Caki2 (cell line): ENCODE measurements at regions not wholly inside any gene's neighbourhood (a gene's known extent, or its start where the extent isn't known, plus 50 kb on each side); places are given as distances from the start of the nearest gene placed in this dataset.

ENCODE experiments used
- DNase-seq: peaks from one replicate; pipeline ENCODE4 v3.0.0-alpha.2; 2015; ENCODE audit warnings: low read depth
- in situ Hi-C: cut with HindIII; loops from 2 replicates; pipeline ENCODE4 v1.10.0; 2016; ENCODE audit warnings: low sequenced_read_pairs, low pct_unique_long_range_greater_than_20kb, mixed read lengths

DNA sequence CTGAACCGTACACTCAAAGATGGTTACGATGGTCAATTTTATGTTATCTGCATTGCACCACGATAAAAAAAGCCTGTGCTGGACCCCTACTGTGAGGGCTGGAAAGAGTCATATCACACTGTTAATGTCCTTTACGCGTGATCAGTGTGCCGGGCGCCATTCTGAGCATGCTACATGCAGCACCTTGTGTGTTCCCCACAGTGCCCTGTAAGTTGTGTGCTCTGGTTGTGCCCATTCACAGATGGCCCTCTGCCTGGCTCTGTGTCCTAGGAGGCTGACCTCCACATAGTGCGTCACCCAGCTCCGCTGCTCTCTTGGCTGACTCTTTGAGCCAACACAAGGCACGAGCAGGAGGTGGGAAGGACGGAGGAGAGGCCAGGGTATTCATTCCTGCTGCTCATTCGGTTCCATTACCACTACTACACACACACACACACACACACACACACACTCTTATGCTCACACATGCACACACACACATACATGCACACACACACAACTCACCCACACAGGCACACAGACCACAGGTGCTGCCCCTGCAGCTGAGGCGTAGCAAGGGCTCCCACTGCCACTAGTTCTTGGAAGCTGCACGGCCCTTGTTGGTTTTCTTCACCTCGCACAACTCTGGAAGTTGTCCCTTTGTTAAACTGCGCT is 129.6 kb upstream of the IQSEC1 start:
- DNase-seq = no peak
- in situ Hi-C loops = no loop called here

DNA sequence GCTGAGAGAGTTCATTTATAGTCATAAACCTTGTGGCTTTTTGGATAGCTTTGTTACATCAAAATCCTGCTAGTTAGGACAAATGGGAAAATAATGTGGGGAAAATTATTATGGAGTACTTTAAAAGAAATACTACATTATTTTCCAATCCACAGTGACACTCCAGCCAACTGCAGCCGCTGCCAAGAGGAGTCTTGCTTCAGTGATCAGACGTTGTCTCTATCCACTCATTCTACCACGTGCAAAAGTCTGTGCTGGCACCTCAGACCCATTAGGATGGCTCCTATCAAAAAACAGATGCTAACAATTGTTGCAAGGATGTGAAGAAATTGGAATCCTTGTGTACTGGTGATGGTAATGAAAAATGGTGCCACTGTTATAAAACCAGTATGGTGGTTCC is 128.6 kb upstream of the IQSEC1 start:
- DNase-seq = no peak
- in situ Hi-C loops = no loop called here

DNA sequence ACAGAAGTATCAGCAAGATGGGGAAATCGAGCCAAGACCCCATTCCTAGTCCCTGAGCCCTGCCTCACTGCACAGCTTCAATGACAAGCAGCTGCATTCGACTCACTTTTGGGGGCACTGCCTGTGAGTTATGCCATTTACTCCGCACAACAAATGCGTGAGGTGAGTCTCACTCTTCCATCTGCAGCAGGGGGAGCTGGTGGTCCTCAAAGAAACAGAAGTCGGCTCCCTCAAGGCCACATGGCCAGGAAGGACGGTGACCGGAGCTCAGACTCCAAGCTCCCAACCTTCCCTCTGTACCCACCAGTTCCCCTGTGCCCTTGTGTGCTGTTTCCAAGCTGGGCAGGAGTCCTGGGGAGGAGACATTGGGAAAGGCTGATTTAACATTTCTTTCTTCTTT is 127.7 kb upstream of the IQSEC1 start:
- no peak for DNase-seq
- in situ Hi-C loops = no loop called here

DNA sequence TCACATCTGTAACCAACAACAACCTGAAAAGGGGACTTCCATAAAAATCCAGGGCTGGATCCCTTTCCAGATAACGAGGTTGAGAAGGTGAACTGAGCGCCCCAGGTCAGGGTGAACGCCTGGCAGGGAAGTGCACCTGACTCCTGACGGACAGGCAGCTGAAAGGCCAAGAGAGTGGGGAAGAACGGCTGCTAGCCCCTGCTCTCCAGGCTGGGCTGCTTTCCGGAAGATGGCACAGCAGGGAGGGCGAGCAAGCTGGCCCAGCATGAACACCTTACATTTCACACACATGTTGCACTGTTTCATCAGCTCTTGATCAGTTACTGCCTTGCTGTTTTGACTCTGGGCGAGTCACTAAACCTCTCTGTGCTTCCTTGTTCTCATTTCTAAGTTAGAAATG is 127.2 kb upstream of the IQSEC1 start:
- in situ Hi-C loops = no loop called here
- DNase-seq = no peak

DNA sequence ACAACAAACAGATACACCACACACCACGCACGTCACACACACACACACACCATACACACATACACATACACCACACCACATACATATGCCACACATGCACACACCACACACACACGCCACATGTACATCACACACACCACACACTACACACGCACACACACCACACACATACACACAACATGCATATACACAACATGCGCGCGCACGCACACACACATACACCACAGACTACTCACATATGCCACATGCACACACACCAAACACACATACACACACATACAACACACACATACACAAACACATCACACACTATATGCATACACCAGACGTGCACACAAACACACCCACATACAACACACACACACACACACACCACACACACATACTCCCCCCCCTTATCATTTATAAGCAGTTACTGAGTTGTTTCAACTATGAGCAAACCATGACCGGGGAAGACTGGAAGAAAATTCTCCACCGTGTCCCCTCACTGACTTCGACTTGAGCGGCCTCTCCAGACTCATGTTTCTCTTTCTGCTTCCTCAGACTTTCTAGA is 126.7 kb upstream of the IQSEC1 start:
- DNase-seq = no peak
- in situ Hi-C loops = no loop called here

DNA sequence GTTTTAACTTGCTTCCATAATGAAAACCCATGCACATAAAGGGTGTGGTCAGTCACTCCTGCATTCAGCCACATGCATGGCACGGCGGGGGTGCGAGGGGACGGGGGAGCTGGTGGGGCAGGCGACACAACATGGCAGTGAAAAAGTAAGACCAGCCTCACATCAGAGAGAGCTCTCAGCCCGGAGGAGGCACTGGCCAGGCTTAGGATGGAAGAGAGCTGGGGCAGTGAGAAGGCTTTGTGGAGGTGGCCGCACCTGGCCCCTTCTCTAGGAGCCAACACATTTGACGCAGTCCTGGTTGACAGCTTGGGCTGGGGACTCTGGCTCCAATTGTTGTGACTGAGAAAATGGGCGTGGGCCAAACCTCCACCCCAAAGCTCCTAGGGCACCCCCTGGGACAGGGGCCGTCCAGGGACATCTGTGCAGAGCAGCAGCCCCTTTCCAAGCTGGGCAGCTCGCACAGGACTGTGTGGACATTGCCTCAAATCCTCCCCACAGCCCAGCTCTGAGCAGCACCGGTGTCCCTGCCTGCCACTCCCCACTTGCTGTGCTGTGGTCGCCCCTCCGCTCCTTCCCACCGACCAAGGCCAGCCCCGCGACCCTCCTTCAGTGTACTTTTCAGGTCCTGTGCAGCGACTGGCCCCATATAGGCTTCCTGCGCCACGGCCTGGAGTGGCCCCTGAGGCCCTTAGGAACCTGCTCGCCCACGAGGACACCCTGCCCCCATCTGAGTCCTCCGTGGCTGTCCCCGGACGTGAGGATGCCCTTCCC is 126.0 kb upstream of the IQSEC1 start:
- in situ Hi-C loops = no loop called here
- DNase-seq = no peak

DNA sequence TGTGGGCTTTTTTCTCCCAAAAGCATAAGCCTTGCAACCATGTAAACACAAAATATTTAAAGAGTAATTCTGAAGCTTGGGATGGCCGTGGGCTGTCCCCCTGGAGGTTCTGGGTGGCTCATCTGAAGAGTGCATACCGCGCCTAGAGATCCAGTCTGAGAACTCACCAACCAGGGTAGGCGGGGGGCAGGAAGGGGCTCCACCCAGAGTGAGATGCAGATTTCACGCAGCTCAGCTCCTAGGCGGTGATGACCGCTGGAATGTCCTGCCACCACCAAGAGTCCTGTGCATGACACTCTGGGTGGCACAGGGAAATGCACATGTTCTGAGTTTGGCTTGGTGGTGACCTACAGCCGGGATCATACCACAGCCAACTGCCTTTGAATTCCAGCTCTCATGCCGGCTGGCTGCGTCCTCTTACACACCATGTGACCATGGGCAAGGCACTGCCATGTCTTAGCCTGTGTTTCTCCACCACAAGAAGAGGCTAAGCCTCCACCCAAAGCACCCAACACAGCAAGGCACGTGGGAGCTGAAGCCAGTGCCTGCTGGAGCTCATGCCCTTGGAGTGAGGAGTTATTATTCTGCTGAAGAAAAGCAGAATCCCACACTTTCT is 125.1 kb upstream of the IQSEC1 start:
- in situ Hi-C loops = no loop called here
- DNase-seq = no peak

DNA sequence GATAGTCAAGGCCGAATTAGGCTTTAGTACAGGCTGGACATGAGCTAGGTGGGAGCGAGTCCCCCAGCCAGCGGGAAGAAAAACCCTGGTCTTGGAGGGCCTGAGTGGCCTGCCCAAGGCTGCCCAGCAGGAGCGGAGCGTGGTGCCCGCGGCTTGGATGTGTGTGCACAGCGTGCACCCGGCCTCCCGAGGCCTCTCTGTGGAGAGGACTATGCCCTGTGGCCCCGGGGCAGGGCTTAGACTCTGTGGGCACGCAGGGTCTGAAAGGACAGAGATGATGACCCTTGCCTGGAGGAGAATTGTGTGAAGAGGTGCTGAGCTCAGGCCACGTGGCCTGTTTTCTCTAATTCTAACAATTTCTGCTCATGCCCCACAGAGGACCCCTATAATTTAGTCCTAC is 124.6 kb upstream of the IQSEC1 start:
- in situ Hi-C loops = no loop called here

DNA sequence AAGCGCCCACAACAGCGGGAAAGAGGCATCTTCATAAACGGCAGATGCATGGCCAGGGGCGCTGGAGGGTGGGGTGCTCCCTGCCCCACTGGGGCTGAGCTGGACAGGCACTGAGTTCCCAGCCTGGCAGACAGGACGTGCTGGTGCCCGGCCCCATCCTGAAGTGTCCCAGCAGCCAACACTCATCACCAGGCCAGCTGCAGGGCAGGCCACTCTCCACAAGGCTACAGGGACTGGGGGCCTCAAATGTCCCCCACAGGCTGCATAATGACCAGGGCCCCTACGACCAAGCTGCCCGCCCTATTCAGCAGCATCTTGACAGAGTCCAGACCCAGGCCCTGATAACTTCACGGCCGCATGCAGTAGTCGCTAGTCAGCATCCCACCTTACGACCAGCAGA is 124.1 kb upstream of the IQSEC1 start:
- in situ Hi-C loops = no loop called here
- no peak for DNase-seq

More for the DNA sequence above, 124.6 kb upstream of the IQSEC1 start:
- no peak for DNase-seq

DNA sequence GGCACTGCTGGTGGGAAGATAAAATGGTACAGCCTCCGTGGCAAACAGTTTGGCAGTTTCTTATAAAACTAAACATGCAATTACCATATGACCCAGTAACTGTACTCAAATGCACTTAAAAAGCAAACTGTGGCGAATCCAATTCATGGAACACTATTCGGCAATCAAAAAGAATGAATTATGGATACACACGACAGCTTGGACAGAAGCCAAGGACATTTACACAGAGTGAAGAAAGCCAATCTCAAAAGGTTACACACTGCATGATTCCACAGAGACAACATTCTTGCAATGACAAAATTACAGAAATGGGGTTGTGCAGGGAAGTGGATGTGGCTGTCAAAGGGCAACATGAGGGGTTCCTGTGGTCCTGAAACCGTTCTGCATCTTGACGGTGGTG is 122.1 kb upstream of the IQSEC1 start:
- in situ Hi-C loops = no loop called here
- no peak for DNase-seq

DNA sequence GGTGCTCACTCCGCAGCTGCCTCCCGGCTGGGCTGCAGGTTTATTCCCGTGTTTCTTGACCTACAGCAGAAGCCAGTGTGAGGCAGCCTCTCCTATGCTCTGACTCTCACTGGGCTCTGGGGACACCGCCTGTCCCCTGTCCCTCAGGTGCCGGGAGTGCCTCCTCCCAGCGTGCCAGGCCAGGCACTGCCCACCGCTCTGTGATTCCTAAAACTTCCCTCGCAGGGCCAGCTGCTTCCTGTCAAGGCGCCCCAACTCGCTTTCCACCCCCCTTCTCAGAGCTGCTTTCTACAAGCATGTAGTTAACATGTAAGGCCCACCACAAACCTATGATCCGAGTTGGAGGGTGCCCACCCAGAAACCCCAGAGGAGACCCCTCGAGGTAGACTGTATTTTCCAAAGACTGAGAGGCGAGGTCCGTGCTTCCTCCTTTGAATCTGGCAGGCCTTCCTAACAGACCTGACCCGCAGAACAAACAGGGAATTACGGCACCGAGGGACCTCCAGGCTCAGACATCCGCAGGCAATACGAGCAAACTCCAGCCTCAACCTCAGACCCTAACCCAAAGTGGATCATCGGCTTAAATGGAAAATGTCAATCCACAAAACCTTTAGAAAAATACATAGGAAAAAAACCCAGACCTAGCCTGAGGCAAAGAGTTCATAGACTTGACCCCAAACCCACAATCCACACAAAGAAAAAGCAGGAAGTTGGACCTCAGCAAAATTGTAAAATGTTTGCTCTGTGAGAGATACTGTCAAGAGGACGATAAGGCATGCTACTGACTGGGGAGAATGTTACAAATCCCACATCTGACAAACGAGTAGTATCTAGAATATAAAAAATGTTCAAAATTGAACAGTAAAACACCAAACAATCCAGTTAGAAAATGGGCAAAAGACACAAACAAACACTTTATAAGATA is 121.3 kb upstream of the IQSEC1 start:
- in situ Hi-C loops = no loop called here
- DNase-seq = no peak

DNA sequence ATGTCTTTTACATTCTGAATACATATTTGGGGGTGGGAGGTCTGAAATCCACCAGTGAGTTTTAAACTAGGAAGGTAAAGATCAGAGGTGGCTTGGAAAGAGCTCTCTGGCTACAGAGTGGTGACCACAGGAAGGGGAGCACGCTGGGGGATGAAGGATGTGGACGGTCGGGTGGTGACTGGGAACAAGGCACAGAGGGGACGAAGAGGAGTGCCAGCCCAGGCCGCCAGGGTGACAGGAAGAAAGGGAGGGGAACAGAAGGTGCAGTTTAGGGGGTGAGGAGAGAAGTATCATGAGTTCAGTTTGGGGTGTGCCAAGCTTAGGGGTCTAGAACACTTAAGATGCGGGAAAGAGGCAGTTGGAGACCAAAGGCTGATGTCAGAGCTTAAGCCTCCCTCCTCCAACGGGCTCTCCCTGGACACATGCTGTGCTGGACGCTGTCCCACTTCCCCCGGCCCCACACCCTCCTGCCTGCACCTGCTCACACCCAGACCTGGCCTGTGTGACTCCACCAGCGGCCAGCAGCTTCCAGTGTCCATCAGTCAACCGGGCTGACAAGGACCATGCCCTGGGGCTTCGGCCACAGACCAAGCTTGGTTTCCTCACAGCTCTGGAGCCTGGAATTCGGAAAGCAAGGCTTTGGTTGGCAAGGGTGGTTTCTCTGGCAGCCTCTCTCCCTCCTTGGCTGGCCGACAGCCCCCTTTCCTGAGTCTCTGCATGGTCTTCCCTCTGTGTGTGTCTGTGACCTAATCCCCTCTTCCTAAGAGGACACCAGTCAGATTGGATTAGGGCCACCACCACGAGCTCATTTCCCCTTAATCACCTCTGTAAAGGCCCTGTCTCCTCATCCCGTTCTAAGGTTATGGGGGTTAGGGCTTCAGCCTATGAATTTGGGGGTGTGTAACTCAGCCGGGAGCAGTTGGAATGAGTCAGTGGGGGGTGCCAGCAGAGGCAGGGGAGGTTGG is 120.4 kb upstream of the IQSEC1 start:
- in situ Hi-C loops = no loop called here
- DNase-seq = no peak

DNA sequence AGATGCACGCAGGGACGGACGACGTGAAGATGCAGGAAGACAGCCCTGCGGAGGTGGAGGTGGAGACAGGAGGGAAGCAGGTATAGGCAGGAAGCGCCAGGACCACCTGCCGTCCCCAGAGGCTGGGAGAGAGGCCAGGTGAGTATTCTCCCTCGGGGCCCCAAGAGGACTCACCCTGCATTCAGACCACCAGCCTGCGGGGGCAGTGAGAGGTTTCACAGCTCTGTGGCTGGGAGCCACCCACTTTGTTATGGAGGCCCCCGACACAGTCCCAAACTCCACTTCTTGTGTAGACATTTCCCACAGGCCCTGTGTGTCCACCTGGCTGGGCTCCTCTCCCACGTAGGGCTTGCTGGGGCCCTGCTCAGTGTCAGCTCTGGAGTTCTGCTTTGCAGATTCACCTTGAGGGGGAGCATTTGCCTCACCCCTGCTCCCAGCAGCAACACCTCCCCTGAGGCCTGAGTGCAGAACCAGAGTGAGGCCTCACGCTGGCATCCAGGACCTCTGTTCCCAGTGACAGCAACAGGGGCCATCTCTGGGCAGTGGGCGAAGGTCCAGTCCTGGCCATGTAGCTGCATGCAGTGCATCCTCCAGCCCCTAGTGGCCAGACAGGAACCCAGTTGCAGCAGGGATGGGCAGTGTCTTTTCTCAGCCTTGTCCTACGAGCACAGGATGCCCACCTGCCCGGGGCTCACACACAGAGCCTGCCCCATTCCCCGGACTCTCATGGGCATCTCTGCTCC is 119.4 kb upstream of the IQSEC1 start:
- DNase-seq = no peak
- in situ Hi-C loops = no loop called here

DNA sequence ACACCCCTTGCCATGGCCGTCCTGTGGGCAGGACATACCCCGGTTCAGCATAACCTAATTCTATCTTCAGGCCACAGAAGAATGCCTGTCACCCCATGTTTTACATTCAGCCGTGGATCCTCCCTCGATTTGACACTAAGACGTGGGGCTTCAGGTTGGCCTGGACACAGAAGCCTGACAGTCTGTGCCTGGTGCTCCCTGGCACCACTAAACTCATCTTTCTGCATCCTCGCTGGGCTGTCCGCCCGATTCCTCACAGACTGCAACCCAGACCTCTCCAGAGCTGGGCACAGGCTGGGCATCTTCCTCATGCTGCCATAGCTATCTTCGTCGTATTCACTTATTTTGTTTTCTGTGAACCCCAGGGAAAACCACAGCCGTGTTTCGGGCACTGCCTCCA is 117.8 kb upstream of the IQSEC1 start:
- in situ Hi-C loops = no loop called here
- no peak for DNase-seq

DNA sequence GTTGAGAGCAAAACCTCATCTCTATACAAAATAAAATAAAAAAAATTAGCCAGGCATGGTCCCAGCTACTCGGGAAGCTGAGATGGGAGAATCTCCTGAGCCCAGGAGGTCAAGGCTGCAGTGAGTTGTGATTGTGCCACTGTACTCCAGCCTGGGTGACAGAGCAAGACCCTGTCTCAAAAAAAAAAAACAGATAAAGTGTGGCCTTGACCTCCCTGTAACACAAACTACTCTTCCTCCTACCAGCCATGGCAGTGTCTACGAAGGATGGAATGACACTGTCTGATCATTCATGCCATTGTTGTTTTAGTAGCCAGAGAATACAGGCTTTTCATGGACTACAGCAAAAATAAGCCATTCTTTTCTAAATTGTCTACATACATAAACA is 117.1 kb upstream of the IQSEC1 start:
- no peak for DNase-seq
- in situ Hi-C loops = no loop called here

DNA sequence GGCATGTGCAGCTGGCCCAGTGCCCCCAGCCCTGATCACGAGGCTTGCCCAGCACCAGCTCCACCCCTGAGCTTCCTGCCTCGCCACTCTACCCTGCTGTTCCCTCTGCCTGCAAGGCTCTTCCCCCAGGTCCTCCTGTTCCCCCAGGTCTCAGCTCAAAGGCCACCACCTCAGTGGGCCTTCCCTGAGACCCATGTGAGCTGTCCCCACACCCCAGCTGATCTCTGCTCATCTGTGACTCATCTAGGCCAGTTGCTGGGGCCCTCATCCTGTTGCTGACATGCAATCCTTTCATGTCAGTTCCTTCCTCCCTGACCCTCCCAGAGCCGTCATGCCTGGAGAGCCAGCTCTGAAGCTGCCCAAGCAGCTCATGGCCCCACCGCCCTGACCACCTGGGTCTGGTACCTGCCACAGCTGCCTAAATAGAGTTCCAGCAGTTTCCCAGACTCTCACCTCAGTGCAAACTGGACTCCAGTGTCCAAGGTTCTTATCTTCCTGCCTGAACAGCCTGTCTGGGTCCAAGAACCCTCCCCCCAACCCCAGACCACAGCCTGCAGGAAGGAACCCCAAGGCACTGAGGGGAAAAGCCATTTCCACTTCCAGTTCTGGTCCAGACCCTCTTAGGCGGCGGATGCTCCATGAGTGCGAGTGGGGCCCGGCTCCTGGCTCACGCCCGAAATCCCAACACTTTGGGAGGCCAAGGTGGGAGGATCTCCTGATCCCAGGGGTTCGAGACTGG is 116.6 kb upstream of the IQSEC1 start:
- in situ Hi-C loops = no loop called here
- DNase-seq = no peak
